Fibroblast of lung (primary cell): ENCODE measurements at regions not wholly inside any gene's neighbourhood (a gene's known extent, or its start where the extent isn't known, plus 50 kb on each side); places are given as distances from the start of the nearest gene placed in this dataset.

Source experiments
- EZH2 ChIP-seq: IDR thresholded peaks from 2 replicates; pipeline ENCODE4 v1.5.1; 2012; ENCODE audit warnings: low read length, control low read depth, mild to moderate bottlenecking; ENCODE audit errors: missing control alignments
- TF ChIP-seq, protein P1 (sequence below), 2 donors: IDR thresholded peaks in 1 of 2; conservative IDR thresholded peaks in 1 of 2; 1 replicate in 1 of 2; 2 replicates in 1 of 2; pipeline ENCODE4 v1.5.1; 2011 to 2012; ENCODE audit warnings: low read length in 2 of 2, control low read depth in 1 of 2, inconsistent platforms in 1 of 2, low read depth in 1 of 2, mild to moderate bottlenecking in 1 of 2

DNA sequence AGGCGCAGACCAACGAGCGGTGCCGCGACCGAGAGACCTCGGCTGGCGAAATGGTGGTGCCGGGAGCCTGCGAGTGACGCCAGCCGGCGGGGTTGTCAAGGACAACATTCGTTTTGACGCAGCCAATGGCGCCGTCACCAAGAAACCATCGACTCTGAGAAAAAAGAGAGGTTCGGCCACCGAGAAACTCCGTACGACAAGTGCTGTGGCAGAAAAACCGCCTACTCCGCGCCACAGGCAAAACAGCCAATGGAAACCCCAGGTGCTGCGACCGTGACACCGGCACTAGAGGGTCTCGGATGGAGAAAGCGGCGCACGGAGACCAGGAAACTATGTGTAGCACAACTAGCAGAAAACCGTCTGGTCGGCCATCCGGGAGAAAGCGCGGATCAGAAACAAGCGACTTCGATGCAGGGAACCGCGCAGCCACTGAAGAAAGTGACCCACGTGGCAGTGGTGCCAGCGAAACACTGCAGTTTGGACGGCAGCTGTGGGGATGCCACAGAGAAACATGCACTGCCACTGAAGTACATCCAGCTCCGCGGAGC is 88.8 kb downstream of the ANXA2R start:
- TF ChIP-seq, protein P1, sequence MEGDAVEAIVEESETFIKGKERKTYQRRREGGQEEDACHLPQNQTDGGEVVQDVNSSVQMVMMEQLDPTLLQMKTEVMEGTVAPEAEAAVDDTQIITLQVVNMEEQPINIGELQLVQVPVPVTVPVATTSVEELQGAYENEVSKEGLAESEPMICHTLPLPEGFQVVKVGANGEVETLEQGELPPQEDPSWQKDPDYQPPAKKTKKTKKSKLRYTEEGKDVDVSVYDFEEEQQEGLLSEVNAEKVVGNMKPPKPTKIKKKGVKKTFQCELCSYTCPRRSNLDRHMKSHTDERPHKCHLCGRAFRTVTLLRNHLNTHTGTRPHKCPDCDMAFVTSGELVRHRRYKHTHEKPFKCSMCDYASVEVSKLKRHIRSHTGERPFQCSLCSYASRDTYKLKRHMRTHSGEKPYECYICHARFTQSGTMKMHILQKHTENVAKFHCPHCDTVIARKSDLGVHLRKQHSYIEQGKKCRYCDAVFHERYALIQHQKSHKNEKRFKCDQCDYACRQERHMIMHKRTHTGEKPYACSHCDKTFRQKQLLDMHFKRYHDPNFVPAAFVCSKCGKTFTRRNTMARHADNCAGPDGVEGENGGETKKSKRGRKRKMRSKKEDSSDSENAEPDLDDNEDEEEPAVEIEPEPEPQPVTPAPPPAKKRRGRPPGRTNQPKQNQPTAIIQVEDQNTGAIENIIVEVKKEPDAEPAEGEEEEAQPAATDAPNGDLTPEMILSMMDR (conservative IDR thresholded peaks at IDR 0.05 in 1 of 2, IDR thresholded peaks at IDR 0.05 in 1 of 2; ENCODE audit: low read depth in 1 of 2, low read length in 2 of 2): no peak
- TF ChIP-seq EZH2: no peak
